ENCODE measurements at regions not wholly inside any gene's neighbourhood (a gene's known extent, or its start where the extent isn't known, plus 50 kb on each side); places are given as distances from the start of the nearest gene placed in this dataset.

- TF ChIP-seq POLR2A (IDR thresholded peaks at IDR 0.05) (no peak), CTCF (IDR thresholded peaks at IDR 0.05) (no peak), POLR2AphosphoS5 (IDR thresholded peaks at IDR 0.05) (no peak), EP300 (IDR thresholded peaks at IDR 0.05) (no peak)
Measured at GRCh38 chr13:24002206-24002815, 105.0 kb upstream of the C1QTNF9B start.
